ENCODE measurements at regions not wholly inside any gene's neighbourhood (a gene's known extent, or its start where the extent isn't known, plus 50 kb on each side); places are given as distances from the start of the nearest gene placed in this dataset.

- 88% methylated on average over 1 of the region's 1 CpG for WGBS
- ATAC-seq (no peak), DNase-seq (no peak)
- H3K9me3 ChIP-seq (ENCODE audit: control insufficient read depth, low read length) = no peaks in the 10 kb centered on the region
- H3K4me3 ChIP-seq (ENCODE audit: low read length) = no peak overlapping the region
- H3K4me1 ChIP-seq (ENCODE audit: control insufficient read depth, insufficient read depth, low read length) = no peaks in the 10 kb centered on the region
- no peak overlapping the region for H3K27ac ChIP-seq (ENCODE audit: low read length)
- intact Hi-C loops (cut with DNase I) = no loop called here
- H3K27me3 ChIP-seq (ENCODE audit: control insufficient read depth, insufficient read depth) = no peaks in the 10 kb centered on the region
Measured at GRCh38 chr17:69764146-69764545, 310.9 kb upstream of the KCNJ16 start.

- intact Hi-C loops (cut with DNase I) = no loop called here
- H3K4me3 ChIP-seq (ENCODE audit: low read length) = no peak overlapping the region
- H3K27ac ChIP-seq (ENCODE audit: low read length) = no peak overlapping the region
- DNase-seq = no peak
- H3K4me1 ChIP-seq (ENCODE audit: control insufficient read depth, insufficient read depth, low read length) = no peaks in the 10 kb centered on the region
- no peak for ATAC-seq
- 89% methylated on average over 4 of the region's 4 CpGs for WGBS
- H3K9me3 ChIP-seq (ENCODE audit: control insufficient read depth, low read length) = no peaks in the 10 kb centered on the region
- no peaks in the 10 kb centered on the region for H3K27me3 ChIP-seq (ENCODE audit: control insufficient read depth, insufficient read depth)
Measured at GRCh38 chr17:69769050-69769449, 306.0 kb upstream of the KCNJ16 start.

DNA sequence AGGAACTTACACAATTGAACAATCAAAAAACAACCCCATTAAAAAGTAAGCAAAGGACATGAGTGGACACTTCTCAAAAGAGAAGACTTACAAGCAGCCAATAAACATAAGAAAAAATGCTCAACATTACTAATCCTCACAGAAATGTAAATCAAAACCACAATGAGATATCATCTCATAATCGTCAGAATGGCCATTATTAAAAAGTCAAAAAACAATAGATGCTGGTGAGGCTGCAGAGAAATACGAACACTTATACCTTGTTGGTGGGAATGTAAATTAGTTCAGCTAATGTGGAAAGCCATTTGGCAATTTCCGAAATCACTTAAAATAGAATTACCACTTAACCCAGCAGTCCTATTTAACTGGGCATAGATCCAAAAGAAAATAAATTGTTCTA lies 301.9 kb upstream of the KCNJ16 start:
- ATAC-seq (no peak), DNase-seq (no peak)
- Histone ChIP-seq H3K4me3 (ENCODE audit: low read length) (no peak overlapping the region), H3K4me1 (ENCODE audit: control insufficient read depth, insufficient read depth, low read length) (no peaks in the 10 kb centered on the region), H3K27me3 (ENCODE audit: control insufficient read depth, insufficient read depth) (no peaks in the 10 kb centered on the region), H3K9me3 (ENCODE audit: control insufficient read depth, low read length) (no peaks in the 10 kb centered on the region), H3K27ac (ENCODE audit: low read length) (no peak overlapping the region)
- intact Hi-C loops (cut with DNase I) = loop anchor here in 1 of 4 donors (10.0 kb wide), 1 partner anchor 48 kb away; no protein-coding TSS in a partner anchor
- WGBS = 66% methylated on average over 3 of the region's 3 CpGs

DNA sequence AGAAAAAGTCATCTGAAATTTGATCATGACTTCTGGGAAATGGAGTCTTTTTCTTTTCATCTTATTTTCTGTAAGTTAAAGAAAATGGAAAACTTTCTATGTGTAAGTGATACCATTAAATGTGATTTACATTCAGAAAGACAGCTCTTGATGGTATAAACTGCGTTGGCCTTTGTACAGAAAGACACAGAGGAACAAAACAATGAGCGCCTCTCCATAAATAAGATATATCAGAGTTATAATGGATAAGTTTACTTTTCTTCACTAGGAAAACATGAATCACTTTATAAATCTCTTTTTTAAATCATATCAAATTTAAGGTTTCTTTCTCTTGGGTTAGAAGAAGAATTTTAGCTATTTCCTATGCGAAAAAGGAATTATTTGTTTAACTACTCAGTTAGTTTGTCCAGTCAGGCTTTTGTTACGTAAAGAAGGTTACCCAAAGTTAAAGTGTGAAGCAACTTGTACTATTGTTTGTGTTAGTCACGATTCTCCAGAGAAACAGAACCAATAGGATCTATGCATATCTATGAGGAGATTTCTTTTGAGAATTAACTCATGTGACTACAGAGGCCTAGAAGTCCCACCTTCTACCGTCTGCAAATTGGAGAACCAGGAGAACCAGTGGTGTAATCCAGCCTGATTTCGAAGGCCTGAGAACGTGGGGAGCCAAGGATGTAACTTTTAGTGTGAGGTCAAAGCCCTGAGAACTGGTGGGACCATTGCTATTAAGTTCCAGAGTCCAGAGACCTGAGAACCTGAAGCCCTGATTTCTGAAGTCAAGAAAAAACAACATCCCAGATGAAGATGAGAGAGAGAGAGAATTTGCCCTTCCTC lies 295.4 kb upstream of the KCNJ16 start:
- H3K9me3 ChIP-seq (ENCODE audit: control insufficient read depth, low read length) = no peaks in the 10 kb centered on the region
- no peak overlapping the region for H3K27ac ChIP-seq (ENCODE audit: low read length)
- no peak for ATAC-seq
- DNase-seq = no peak
- no peaks in the 10 kb centered on the region for H3K27me3 ChIP-seq (ENCODE audit: control insufficient read depth, insufficient read depth)
- 92% methylated on average over 8 of the region's 8 CpGs for WGBS
- intact Hi-C loops (cut with DNase I) = loop anchor here in 1 of 4 donors (10.0 kb wide), 1 partner anchor 55 kb away; no protein-coding TSS in a partner anchor
- no peaks in the 10 kb centered on the region for H3K4me1 ChIP-seq (ENCODE audit: control insufficient read depth, insufficient read depth, low read length)
- H3K4me3 ChIP-seq (ENCODE audit: low read length) = no peak overlapping the region

- H3K4me1 ChIP-seq (ENCODE audit: control insufficient read depth, insufficient read depth, low read length) = no peaks in the 10 kb centered on the region
- intact Hi-C loops (cut with DNase I) = no loop called here
- no peaks in the 10 kb centered on the region for H3K9me3 ChIP-seq (ENCODE audit: control insufficient read depth, low read length)
- H3K27me3 ChIP-seq (ENCODE audit: control insufficient read depth, insufficient read depth) = no peaks in the 10 kb centered on the region
- ATAC-seq = no peak
- WGBS = 95% methylated on average over 3 of the region's 3 CpGs
- H3K27ac ChIP-seq (ENCODE audit: low read length) = no peak overlapping the region
- H3K4me3 ChIP-seq (ENCODE audit: low read length) = no peak overlapping the region
- DNase-seq = no peak
Measured at GRCh38 chr17:69783865-69784264, 291.2 kb upstream of the KCNJ16 start.

DNA sequence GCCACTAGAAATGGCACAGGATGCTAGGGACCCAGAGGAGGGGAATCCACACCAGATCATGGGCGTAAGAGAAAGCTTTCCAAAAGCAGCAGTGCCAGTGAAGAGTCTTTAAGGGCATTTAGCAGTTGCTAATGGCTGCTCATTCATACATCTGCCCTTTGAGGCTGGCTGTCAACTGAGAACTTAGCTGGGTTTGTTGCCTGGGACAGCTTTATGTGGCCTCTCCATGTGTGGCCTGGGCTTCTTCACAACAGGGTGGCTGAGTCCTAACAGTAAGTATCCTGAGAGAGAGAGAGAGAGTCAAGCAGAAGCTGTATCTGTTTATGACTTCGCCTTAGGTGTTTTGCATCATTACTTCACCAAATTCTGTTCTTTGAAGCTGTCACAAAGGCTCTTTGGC lies 286.1 kb upstream of the KCNJ16 start:
- no peak for ATAC-seq
- 93% methylated on average over 2 of the region's 2 CpGs for WGBS
- no peak for DNase-seq
- Histone ChIP-seq H3K27me3 (ENCODE audit: control insufficient read depth, insufficient read depth) (no peaks in the 10 kb centered on the region), H3K27ac (ENCODE audit: low read length) (no peak overlapping the region), H3K4me1 (ENCODE audit: control insufficient read depth, insufficient read depth, low read length) (no peaks in the 10 kb centered on the region), H3K4me3 (ENCODE audit: low read length) (no peak overlapping the region), H3K9me3 (ENCODE audit: control insufficient read depth, low read length) (no peaks in the 10 kb centered on the region)
- intact Hi-C loops (cut with DNase I) = no loop called here

DNA sequence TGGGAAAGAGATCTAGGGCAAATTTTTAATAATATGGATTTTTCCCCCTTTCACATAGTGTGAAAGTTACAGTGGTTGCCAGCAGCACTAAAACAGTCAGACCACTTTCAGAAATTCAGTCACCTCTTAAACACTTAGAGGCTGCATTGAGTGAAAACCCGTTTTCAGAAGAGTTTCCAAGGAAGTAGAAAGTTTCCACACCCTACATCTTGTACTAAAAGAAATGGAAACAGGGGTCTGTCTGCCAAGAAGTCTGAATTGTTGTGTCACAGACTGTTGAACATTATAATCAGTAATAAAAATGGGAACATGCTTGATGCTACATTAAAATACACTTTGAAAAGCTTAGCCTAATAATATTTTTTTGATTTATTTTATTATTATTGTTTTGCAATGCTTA lies 278.9 kb upstream of the KCNJ16 start:
- intact Hi-C loops (cut with DNase I) = no loop called here
- H3K4me1 ChIP-seq (ENCODE audit: control insufficient read depth, insufficient read depth, low read length) = no peaks in the 10 kb centered on the region
- no peak overlapping the region for H3K4me3 ChIP-seq (ENCODE audit: low read length)
- ATAC-seq (peak; percentile 68 to 84), DNase-seq (no peak)
- H3K27ac ChIP-seq (ENCODE audit: low read length) = no peak overlapping the region
- no peaks in the 10 kb centered on the region for H3K27me3 ChIP-seq (ENCODE audit: control insufficient read depth, insufficient read depth)
- no peaks in the 10 kb centered on the region for H3K9me3 ChIP-seq (ENCODE audit: control insufficient read depth, low read length)
- WGBS = 23% methylated on average over 1 of the region's 1 CpG

GRCh38 chr17:69800870-69801269 lies 274.2 kb upstream of the KCNJ16 start:
- ATAC-seq = peak in 1 of 2 donors; percentile 41
- DNase-seq = no peak
- WGBS = 91% methylated on average over 3 of the region's 3 CpGs
- intact Hi-C loops (cut with DNase I) = no loop called here
- H3K4me3 ChIP-seq (ENCODE audit: low read length) = no peak overlapping the region
- H3K27me3 ChIP-seq (ENCODE audit: control insufficient read depth, insufficient read depth) = no peaks in the 10 kb centered on the region
- no peak overlapping the region for H3K27ac ChIP-seq (ENCODE audit: low read length)
- H3K9me3 ChIP-seq (ENCODE audit: control insufficient read depth, low read length) = no peaks in the 10 kb centered on the region
- no peaks in the 10 kb centered on the region for H3K4me1 ChIP-seq (ENCODE audit: control insufficient read depth, insufficient read depth, low read length)

DNA sequence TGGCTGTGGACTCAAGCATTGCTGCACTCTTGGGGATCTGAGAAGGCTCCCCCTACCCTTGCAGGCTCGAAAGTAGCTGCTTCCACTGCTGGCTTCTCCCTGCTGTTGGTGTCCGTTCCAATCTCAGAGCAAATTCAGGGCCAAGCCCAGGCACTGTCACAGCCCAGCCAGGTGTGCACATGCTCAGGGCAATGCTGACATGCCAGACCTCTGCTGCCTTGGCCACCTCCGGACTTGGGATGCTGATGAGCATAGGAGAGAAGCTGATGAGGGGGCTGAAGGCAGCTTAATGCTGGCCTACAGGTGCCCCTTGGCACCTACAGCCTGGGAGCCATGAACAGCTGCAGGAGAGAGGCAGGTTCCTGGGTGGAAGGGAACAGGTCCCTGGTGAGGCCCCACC lies 273.7 kb upstream of the KCNJ16 start:
- Histone ChIP-seq H3K27me3 (ENCODE audit: control insufficient read depth, insufficient read depth) (no peaks in the 10 kb centered on the region), H3K9me3 (ENCODE audit: control insufficient read depth, low read length) (no peaks in the 10 kb centered on the region), H3K27ac (ENCODE audit: low read length) (no peak overlapping the region), H3K4me1 (ENCODE audit: control insufficient read depth, insufficient read depth, low read length) (no peaks in the 10 kb centered on the region), H3K4me3 (ENCODE audit: low read length) (no peak overlapping the region)
- whole genome bisulfite sequencing = 97% methylated on average over 3 of the region's 3 CpGs
- no peak for ATAC-seq
- intact Hi-C loops (cut with DNase I) = no loop called here
- no peak for DNase-seq

GRCh38 chr17:69802045-69802740 lies 272.8 kb upstream of the KCNJ16 start:
- no peak overlapping the region for H3K27ac ChIP-seq (ENCODE audit: low read length)
- WGBS = 83% methylated on average over 5 of the region's 5 CpGs
- no peak overlapping the region for H3K4me3 ChIP-seq (ENCODE audit: low read length)
- peak in 1 of 3 donors; percentile 17 for DNase-seq
- H3K27me3 ChIP-seq (ENCODE audit: control insufficient read depth, insufficient read depth) = no peaks in the 10 kb centered on the region
- intact Hi-C loops (cut with DNase I) = no loop called here
- H3K9me3 ChIP-seq (ENCODE audit: control insufficient read depth, low read length) = no peaks in the 10 kb centered on the region
- ATAC-seq = no peak
- H3K4me1 ChIP-seq (ENCODE audit: control insufficient read depth, insufficient read depth, low read length) = no peaks in the 10 kb centered on the region

GRCh38 chr17:69809331-69809730 lies 265.7 kb upstream of the KCNJ16 start:
- DNase-seq (no peak), ATAC-seq (no peak)
- Histone ChIP-seq H3K27ac (ENCODE audit: low read length) (no peak overlapping the region), H3K4me1 (ENCODE audit: control insufficient read depth, insufficient read depth, low read length) (no peaks in the 10 kb centered on the region), H3K27me3 (ENCODE audit: control insufficient read depth, insufficient read depth) (no peaks in the 10 kb centered on the region), H3K4me3 (ENCODE audit: low read length) (no peak overlapping the region), H3K9me3 (ENCODE audit: control insufficient read depth, low read length) (no peaks in the 10 kb centered on the region)
- WGBS = 84% methylated on average over 1 of the region's 1 CpG
- intact Hi-C loops (cut with DNase I) = no loop called here
